ENCODE measurements at regions not wholly inside any gene's neighbourhood (a gene's known extent, or its start where the extent isn't known, plus 50 kb on each side); places are given as distances from the start of the nearest gene placed in this dataset.

GRCh38 chr22:27455526-27455925 lies 346.0 kb downstream of the MN1 start:
- FAIRE-seq (no peak), DNase-seq (ENCODE audit: insufficient read length, low spot score) (no peak)
- TF ChIP-seq CTCF (IDR thresholded peaks at IDR 0.05; ENCODE audit: insufficient read depth, missing control alignments), result no peak

DNA sequence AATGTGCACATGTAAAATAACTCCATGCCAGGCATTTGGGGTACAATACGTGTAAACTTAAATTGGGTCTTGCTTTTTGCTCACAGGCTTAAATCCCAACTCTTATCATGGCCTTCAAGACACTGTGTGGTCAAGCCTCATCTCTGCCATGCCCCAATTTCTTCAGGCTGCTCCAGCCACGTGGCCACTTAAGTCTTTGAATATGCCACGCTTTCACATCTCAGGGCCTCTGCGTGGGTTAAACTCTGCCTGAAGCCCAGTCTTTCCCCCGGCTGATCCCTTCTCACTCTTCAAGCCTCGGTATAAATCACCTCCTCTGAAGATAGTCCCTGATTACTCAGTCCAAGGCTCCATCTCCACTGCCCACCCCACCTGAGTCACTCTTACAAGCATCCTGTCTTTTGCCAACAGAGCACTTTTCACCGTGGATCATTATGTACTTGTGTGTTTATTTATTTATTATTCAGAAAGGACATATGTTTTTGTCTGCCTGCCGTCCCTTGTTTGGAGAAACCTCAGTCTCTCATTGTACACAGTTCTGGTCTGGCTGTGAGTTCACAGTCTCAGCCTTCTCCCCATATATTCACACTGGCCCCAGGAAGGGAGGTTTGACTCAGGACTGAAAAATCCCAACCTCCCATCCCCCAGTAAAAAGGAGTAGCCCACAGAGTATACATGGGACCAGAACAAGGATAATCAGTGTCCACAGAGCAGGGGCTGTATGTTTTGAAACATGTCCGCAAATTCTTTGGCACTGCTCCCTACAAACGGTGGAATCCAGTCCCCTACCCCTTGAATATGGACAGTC lies 344.7 kb downstream of the MN1 start:
- TF ChIP-seq CTCF (IDR thresholded peaks at IDR 0.05; ENCODE audit: insufficient read depth, missing control alignments), result no peak
- DNase-seq (ENCODE audit: insufficient read length, low spot score), result no peak
- FAIRE-seq, result no peak

DNA sequence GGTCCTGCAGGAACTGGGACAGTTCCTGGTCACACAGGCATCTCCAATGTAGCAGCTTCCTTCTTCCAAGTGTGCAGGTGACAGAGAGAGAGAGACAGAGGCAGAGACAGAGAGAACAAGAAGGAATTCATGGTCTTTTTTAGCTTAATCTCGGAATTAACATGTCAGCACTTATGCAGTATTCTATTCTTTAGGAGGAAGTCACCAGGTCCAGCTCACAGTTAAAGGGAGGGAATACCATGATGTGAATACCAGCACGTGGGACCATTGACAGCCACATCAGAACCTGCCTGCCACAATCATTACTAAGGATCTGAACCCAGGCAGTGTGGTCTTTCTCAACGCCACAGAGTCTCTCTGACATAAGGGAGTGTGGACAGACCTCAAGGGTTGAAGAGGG lies 341.6 kb downstream of the MN1 start:
- FAIRE-seq (no peak), DNase-seq (ENCODE audit: insufficient read length, low spot score) (no peak)
- TF ChIP-seq CTCF (IDR thresholded peaks at IDR 0.05; ENCODE audit: insufficient read depth, missing control alignments), result no peak

DNA sequence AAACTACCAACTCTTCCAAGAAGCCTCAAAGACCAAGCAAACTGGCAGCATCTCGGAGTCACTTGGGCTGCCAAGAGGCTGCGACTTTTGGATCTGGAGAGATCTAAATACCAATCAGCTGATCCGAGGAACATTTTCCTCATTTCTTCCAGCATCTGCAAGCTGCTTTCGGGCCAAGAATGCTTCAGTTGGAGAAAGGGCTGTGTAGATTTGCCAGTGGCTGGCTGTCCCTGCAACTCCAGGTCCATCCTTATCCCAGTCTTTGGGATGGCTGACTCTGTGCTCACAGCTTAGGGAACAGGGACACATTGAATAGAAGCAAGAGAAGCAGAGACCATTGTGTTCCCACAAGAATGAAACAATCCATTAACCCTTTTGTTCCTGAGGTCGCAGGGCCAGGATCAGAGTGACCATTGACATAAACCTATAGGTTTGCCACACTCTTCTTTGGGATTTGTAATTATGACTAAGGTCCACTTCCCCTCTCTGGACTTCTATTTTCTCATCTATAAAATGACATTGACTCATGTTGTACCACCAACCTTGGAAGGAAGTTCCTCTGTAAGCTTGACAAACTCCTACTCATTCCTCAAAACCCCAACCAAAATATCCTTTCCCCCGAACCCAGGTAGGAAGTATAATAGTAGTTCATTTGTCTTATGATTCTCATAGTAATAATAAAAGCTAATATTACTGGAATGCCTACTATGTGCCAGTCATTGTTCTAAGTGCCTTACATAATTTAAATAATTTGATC lies 340.8 kb downstream of the MN1 start:
- TF ChIP-seq CTCF (IDR thresholded peaks at IDR 0.05; ENCODE audit: insufficient read depth, missing control alignments), result no peak
- FAIRE-seq, result no peak

DNA sequence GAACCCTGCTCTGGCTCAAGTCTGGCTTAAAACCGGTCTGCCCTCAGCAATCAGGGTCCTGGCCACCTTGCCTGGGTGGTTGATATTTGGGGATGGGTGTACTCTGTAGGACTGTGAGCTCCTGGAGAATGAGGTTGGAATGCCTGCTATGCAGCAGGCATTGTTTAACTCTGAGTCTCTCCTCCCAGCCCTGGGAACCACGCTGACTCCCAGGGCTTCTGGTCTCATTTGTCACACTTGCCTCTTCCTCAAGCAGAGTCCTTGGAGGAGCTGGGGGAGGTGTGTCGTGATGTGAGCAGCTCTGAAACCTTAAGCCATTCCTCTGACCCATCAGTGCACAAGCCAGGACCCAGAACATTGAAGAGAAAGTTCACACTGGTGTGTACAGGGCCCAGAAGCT lies 340.1 kb downstream of the MN1 start:
- DNase-seq (ENCODE audit: insufficient read length, low spot score), result no peak
- no peak for FAIRE-seq

More for the DNA sequence above, 340.8 kb downstream of the MN1 start:
- DNase-seq (ENCODE audit: insufficient read length, low spot score), result no peak

GRCh38 chr22:27462190-27462589 lies 339.4 kb downstream of the MN1 start:
- FAIRE-seq (no peak), DNase-seq (ENCODE audit: insufficient read length, low spot score) (no peak)
- no peak for TF ChIP-seq CTCF (IDR thresholded peaks at IDR 0.05; ENCODE audit: insufficient read depth, missing control alignments)

More for the DNA sequence above, 340.1 kb downstream of the MN1 start:
- no peak for TF ChIP-seq CTCF (IDR thresholded peaks at IDR 0.05; ENCODE audit: insufficient read depth, missing control alignments)

All from D721Med (cell line).